DND-41 (cell line): ENCODE measurements at regions not wholly inside any gene's neighbourhood (a gene's known extent, or its start where the extent isn't known, plus 50 kb on each side); places are given as distances from the start of the nearest gene placed in this dataset.

Experiments used
- EZH2 ChIP-seq: IDR thresholded peaks from 3 replicates; pipeline ENCODE4 v1.6.1; 2012; ENCODE audit warnings: borderline replicate concordance, low read depth, mild to moderate bottlenecking, moderate library complexity, low read length, inconsistent platforms; ENCODE audit not compliant: severe bottlenecking
- TF ChIP-seq, protein P1 (sequence below): IDR thresholded peaks from 2 replicates; pipeline ENCODE4 v1.5.1; 2012; ENCODE audit warnings: borderline replicate concordance, low read length, moderate library complexity, mild to moderate bottlenecking; ENCODE audit not compliant: poor library complexity, severe bottlenecking; ENCODE audit errors: extremely low read depth

GRCh38 chr3:150023239-150023636 lies 52.5 kb upstream of the PFN2 start:
- TF ChIP-seq, protein P1, sequence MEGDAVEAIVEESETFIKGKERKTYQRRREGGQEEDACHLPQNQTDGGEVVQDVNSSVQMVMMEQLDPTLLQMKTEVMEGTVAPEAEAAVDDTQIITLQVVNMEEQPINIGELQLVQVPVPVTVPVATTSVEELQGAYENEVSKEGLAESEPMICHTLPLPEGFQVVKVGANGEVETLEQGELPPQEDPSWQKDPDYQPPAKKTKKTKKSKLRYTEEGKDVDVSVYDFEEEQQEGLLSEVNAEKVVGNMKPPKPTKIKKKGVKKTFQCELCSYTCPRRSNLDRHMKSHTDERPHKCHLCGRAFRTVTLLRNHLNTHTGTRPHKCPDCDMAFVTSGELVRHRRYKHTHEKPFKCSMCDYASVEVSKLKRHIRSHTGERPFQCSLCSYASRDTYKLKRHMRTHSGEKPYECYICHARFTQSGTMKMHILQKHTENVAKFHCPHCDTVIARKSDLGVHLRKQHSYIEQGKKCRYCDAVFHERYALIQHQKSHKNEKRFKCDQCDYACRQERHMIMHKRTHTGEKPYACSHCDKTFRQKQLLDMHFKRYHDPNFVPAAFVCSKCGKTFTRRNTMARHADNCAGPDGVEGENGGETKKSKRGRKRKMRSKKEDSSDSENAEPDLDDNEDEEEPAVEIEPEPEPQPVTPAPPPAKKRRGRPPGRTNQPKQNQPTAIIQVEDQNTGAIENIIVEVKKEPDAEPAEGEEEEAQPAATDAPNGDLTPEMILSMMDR = no peak
- TF ChIP-seq EZH2 = no peak
